GM19372 (cell line): ENCODE measurements at regions not wholly inside any gene's neighbourhood (a gene's known extent, or its start where the extent isn't known, plus 50 kb on each side); places are given as distances from the start of the nearest gene placed in this dataset.

Experiments
- ATAC-seq: cut with Tn5 transposase; IDR thresholded peaks from one replicate; pipeline ENCODE4 v1.9.1; 2021; ENCODE audit warnings: mild to moderate bottlenecking, low read depth, moderate library complexity; ENCODE audit not compliant: unreplicated experiment

DNA sequence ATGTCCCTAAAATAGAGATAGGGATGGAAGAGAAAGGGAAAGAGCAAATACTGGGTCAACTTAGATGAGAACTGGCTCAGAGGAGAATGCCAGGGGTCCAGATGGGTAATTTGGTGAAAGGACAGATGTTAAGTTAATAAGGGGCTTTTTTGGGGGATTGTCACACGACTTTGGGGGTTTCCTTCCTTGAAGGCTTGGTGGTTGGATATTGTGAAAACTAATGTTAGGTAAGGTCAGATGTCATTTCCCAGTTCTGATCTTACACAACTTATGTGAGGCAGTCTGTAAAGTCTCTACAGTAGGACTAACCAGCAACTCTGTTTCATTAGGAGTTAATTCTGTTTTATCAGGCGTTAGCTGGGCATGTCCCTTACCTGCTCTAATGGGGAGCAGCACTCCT lies 231.1 kb downstream of the NR2F2 start:
- ATAC-seq, result no peak

DNA sequence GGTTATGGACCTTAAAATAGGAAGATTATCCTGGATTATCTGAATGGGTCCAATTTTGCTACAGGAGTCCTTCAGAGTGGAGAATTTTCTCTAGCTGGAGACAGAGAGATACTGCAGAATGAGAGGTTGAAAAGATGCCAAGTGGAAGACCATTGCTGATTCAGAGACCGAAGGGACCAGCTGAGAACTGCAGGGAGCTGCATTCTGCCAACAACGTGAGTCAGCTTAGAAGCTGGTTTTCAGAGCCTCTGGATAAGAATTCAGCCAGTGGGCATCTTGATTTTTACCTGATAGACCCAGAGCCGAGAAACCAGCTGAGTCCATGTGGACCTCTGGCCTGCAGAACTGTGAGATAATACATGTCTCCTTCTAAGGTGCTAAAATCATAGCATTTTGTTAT lies 234.0 kb downstream of the NR2F2 start:
- no peak for ATAC-seq

DNA sequence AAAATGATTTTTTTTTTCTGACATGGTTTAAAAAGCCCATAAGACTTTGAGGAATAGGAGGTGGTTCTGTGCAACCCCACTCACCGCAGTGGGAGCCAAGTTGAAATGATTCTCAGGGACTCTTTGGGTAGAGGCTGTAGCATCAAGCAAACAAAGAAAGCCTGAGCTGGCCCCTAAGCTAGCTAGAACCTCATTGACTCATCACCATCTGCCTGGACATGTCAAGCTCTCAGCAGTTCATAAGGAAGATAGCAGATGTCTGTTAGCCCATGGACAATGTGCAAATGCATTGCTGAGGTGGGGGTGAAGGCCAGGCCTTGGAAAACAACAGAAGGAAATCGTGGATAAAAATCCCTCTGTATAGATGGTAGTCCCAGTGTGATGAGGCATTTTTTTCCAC lies 234.8 kb downstream of the NR2F2 start:
- no peak for ATAC-seq

DNA sequence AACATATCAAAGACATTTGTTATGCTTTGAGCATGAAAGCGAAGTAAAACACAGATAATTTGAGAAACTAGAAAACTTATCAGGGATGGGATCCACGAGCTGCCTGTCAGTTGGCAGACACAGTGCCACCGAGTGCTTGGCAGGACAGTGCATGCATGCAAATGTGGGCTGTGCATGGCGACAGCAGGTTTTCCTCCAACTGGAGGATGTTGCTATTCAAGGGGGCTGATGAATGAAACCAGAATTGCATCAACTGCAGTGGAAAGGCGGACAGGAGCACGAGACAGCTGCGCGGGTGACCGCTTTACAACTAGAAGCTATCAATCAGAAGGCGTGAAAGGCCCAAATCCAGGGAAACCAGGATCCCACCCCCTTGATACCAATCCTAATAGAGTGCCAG lies 244.3 kb downstream of the NR2F2 start:
- no peak for ATAC-seq

DNA sequence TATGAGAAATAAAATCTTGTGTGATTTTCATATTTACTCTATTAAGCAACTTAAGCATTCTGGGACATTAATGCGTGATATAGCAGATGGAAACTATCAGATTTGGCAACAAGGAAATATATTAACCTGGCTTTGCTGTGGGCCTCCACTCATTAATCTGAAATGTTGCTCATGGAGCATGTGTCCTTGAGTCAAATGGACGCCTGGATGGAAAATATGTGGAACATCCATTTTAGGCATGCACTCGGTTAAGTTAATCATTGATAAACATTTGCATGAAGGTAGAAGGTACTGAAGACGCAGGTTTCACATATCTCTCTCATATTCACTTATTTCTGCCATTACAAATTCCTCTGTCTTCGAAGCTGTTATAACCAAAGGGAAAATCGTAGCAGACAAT lies 246.1 kb downstream of the NR2F2 start:
- ATAC-seq, result no peak

DNA sequence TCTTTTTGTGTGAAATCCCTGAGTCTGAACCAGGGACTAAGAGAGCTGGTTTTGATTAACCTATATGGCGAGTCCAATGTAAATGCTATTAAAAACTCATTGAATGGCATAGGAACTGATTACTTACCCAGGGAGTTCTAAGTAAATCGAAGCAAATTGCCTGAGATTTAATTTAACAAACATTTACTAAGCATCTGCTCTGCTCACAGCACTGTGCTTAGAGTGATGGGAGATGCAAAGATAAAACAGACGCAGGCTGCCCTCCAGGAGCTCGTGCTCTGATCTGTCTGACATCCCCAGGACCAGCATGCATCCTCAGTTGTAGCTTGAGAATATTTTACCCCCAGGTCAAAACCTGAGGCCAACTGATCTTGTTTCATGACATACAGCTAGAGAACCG lies 247.9 kb downstream of the NR2F2 start:
- ATAC-seq, result no peak

DNA sequence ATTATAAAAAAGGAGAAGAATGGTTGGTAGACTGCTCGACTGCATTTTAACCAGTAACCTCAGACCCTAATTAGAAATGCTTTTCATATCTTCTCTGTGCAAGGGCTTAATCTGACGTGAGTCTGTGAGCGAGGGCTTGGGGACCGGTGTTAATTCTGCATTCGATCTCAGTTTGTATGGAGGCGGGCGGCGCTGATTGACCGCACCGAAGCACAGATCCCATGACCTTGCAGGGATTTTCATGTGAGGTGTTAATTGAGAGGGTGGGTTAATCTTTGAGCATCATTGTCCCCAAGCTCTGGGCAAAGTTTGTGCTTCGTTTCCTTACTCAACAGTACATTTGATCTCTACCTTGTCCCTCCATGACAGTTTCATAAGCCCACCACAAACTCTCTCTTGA lies 250.9 kb downstream of the NR2F2 start:
- no peak for ATAC-seq

DNA sequence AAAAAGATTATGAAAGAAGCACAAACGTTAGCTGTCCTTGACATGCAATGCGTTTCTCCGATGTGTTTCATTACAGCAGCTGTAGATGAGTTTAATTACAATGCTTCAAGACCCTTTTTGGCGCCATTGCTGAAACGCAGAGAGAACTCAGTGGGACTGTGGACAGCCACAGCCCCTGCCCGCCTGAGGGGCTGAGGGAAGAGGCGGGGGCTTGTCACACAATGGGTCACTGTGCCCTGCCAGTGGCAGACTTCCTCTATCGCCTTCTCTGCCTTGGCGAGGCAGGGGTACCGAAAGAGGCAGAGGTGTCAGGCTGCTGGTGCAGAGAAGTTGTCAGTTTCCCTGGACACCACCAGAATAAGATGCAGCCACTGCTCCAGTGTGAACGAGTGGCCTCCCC lies 252.0 kb downstream of the NR2F2 start:
- no peak for ATAC-seq

DNA sequence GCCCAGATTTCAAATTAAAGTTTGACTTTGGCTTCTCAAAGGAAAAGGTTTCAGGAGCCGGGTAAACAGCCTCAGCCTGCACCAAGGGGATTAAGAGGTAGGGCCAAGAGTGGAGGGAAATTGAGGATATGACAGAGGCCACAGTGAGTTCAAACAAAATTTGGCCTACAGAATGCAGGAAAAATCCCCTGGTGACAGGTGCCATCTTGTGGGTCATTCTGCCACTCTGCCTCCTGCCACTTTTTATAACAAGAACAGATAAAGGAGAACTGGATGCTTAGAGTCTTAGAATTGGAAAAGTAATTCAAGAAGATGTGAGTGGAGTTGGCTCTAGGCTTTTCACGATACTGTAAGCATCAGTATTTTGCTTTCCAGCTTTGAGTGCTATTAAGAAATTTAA lies 253.2 kb downstream of the NR2F2 start:
- ATAC-seq, result no peak

DNA sequence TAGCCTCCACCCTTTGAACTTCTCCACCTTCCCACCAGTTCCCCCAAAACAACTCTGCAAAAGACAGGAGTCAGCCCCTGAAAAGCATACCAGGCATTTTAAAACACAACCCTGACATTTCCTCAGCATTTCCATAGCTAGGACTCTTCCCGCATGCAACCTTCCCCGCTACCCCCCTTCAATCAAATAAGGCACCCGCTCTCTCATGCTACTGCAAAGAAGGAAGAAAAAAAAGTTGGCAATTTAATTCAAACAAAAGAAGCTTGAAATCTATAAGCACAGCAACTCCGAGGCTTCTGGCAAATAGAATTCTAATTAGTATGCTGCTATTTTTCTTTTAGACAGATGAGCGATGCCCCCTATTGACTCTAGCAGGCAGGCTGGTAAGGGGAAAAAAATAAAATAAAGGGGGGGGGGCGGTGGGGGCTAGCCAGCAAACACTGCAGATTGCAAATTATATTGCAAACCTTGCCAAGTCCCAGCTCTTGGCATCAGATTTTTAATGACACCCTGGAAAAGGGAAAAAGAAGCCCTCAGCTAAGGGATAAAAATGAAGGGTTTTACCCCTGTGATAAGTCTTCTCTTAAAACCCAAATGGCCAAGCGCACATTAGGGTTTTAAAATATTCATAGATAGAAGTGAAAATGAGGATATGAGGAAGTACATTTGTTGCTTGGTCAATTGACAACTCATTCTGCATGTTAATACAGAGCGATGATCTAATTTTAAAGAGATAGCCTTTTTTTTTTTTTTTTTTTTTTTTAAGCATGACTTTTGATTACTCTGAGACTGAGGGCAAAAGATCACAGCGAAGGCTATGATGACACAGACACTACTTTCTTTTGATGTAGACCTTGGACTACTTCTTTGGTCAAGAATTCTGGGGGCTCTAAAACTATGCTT lies 255.2 kb downstream of the NR2F2 start:
- ATAC-seq, result no peak

DNA sequence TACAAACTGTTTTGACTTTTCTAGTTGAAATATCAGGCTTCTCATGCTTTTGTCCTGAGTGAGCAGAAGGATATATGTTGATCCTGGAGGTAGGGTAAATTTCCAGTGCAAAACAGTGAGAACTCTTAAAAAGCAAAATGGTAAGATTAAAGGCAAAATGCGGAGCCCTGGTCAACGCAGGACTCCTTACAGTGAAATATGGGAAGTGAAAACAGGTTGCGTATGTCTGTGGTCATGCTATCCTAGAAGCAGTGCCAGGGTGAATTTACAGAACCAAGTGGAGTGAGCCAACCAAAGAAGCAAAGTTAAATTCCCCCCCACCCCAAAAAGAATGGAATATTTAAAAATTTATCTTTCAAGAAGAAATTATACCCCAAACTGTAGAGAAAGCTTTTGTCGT lies 256.4 kb downstream of the NR2F2 start:
- ATAC-seq, result no peak

DNA sequence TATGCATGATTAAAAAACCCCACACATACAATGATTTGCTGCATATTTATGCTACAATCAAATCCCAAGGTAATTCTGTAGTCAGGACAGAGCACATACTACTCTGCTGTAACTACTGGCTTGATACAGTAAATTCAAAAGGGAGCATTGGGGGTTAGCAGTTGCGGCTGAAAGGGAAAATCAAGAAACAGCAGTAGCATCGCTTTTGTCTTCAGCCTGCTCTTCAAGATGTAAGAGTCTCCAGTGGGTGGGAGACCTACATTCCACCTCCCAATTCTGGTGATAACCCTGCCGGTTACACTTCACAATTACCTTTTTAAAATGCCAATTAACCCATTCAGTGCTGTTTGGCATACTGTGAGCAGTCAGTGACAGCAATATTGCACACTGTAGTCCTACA lies 259.4 kb downstream of the NR2F2 start:
- no peak for ATAC-seq

DNA sequence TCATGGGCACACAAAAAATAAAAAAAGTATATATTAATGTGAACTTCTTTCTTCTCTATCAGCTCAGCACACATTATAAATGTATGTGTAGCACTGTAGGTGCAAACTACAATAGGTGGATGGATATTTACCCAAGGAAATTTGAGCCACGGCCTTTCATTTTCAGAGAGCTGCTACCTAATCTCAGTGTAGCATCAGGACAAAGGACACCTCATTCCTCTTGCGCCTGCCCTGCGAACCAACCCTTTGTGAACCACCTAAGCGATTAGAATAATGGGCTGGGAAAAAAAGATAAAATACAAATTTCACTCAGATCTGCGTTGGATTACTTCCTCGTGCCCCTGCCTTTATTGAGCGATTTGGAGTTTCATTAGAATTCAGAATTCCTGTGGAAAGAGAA lies 263.2 kb downstream of the NR2F2 start:
- no peak for ATAC-seq

DNA sequence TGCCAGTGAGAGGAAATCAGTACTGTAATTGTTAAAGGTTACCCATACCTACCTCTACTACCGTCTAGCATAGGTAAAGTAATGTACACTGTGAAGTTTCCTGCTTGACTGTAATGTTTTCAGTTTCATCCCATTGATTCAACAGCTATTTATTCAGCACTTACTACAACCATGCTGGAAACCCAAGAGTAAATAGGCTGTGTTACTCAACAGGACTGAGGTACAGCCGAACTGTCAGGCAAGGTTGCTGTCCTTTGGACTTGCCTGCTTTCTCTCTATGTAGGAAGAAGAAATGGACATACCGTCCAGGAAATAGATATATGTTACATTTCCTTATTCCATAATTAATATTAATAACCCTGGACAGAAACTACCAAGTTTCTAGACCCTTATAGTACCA lies 265.5 kb downstream of the NR2F2 start:
- ATAC-seq, result no peak

DNA sequence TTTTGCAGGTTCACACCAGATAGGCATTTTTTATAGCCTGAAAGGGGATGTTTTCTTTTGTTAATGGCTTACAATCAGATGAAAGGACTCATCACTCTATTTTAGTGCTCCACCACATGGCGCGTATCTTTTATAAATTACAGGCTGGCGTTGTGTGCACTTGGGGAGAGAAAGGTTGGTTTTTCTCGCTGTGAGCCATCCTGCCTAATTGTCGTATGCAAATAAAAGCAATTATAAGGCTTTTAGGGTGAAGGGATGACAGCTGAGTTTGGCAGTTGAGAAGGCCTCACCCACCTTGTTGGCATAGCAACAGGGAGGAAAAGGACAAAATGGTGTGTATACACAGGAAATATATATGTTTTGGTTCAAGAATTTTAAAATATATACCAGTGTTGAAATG lies 268.0 kb downstream of the NR2F2 start:
- no peak for ATAC-seq

DNA sequence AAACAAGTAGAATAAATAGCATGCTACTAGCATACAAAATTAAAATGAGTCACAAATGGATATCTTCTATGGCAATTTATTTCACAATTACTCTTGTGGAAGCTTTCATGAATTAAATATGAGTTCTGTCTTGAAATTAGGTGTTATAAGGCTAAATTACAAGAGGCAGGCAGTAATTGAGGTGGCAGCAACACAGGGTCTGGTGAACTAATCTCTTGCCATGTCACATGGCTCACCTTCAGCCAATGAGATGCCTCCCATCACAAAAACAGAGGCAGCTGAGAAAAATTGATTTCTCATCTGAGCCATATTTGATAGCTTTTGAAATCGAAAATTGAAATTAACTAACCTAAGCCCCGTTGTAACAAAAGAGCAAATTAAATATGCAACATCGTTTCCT lies 268.8 kb downstream of the NR2F2 start:
- ATAC-seq, result no peak

DNA sequence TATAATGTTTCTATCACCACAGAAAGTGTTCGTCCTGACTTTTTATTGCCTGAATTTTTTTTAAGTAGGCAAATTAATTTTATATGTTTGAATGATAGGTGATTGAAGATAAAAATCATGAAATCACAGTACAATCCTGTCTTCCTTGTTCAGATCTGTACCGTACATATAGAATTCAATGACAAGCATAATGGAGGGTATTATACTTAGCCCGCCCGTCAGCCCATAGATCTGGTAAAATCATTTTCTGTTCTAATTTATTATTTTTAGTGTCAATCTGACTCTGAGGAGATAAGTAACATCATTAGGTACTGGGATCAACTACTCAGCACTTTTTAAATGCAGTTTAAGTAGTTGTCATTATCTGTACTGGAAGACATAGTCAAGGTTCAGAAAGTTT lies 269.9 kb downstream of the NR2F2 start:
- ATAC-seq, result no peak

DNA sequence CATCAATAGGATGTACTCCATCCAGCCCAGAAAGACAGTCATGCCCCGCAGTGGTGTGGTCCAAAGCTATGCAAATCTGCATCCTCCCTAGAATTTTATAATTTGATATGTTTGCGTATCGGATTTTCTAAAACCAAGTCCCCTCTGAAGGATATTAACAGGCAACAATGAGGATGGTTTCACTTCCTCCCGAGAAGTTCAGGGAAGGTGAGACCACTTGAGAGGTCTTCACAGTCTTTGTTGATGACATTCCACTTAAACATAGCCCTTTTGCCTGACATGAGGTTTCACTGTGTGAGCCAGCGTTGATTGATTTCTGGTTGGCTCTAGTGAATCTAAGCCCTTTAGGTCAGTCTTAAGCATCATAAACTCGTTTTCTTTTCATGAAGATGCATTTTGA lies 276.1 kb downstream of the NR2F2 start:
- ATAC-seq, result no peak

DNA sequence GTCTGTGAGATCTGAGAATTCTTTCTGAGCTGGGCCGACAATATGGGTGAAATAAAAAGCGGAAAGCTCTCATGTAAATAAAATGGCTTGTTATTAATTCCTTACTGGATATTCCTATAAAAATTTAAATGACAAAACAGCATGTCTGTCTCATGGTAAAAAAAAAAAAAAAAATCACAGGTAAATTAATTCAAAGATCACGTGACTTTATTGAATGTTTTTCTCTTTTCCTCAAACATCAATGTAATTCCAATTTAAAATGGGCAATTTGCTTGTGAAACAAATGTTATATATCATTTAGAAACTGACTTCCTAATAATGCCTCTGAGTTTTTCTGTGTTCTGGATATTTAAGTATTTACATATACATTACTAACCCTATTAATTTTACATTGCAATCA lies 280.3 kb downstream of the NR2F2 start:
- no peak for ATAC-seq

DNA sequence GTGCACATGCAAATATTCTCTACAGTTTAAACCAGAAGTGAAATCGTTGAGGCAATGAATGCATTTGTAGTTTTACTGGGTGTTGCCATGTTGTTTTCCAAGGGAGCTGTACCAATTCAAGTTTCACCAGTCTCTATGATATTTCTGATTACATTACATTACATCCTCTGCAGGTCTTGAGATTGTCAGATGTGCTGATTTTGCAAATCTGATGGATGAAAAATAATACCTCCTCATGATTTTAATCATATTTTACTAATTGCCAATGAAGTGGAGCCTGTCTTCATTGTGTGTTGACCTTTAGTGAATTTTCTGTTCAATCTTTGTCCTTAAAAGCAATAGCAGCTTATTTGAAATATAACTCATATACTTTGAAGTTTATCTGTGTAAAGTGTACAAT lies 282.4 kb downstream of the NR2F2 start:
- no peak for ATAC-seq

DNA sequence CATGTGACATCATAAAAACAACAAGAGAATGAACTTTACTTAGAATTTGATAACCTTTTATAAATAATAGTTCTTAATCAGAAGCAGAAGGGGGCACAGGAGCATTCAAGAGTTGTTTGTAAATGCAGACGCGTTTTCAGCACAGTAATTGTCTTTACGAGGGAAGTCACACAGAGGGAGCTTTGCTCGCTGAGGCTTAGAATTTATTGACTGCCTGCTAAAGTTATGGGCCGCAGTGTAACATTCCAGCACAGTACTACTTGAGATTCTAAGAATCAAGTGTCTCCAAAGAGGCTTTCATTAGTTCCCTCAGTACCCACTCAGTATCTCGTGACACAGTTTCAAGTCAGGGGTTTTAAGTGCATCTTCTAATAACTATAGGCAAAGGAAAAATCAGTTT lies 288.7 kb downstream of the NR2F2 start:
- no peak for ATAC-seq

DNA sequence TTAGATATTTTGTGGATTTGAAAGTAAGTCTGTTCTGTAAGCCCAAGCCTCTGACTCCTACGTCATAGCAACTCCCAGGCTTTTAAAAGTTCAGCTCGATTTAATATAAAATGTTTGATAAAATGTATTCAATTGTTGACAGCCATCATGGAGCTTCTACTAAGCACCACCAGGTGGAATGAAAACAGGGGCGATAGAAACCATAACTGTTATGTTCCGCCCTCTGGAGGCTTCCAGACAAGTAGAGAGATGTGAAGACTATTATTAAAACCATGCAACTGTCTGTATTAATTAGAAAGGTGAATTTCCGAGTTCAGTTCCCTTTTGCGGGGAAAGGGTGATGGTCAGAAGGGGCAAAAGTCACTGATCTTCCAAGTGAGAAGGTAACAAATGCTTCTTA lies 292.2 kb downstream of the NR2F2 start:
- ATAC-seq, result no peak

DNA sequence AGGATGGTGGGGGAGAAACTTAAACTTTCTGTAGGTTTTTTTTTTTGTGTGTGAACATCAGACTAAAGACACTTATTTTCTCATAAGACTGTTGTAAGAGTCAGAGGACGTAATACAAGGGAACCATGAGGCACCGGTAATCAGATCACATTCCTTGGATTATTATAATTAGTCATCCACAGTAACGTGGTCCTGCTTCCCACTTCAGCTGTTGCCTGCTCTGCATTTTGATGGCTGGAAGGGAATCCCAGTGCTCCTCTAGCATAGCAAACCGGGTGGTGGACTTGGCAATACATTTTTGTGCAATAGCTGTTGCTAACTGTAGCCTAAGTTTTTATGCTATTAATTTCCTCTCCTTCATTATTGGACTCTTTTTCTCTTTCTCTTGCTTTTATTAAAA lies 294.8 kb downstream of the NR2F2 start:
- no peak for ATAC-seq
